ENCODE measurements at regions not wholly inside any gene's neighbourhood (a gene's known extent, or its start where the extent isn't known, plus 50 kb on each side); places are given as distances from the start of the nearest gene placed in this dataset.
"Not testable (repeated sequence)": the region's sequence is repeated elsewhere in the genome, so short reads cannot be mapped to it uniquely, and the experiment has no call there.

DNA sequence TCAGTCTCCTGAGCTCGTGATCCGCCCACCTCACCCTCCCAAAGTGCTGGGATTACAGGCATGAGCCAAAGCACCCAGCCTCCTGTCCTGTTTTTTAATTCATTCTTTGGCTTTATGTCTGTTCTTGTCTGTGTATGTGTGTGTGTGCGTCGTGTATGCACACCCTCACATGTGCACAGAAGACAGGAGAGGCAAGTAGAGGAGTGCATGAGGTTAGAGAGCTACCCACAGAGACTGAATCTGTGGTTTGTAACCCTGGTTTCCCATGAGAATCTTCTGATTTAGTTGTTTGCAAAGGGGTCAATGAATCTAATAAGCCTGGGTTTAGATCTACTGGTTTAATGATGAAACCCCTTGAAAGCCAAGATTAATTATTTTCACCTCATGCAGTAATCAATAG, 1090.0 kb downstream of the EPHA3 start:
- TF ChIP-seq CTCF (conservative IDR thresholded peaks at IDR 0.05); EZH2 (IDR thresholded peaks at IDR 0.05; ENCODE audit: low read depth): not testable (repeated sequence)
